ENCODE measurements at regions not wholly inside any gene's neighbourhood (a gene's known extent, or its start where the extent isn't known, plus 50 kb on each side); places are given as distances from the start of the nearest gene placed in this dataset.

GRCh38 chr4:42235304-42236021 lies 83.0 kb upstream of the BEND4 start (continued):
- TF ChIP-seq HSF1 (IDR thresholded peaks at IDR 0.05; ENCODE audit: low read depth, low read length) (no peak), WRNIP1 (IDR thresholded peaks at IDR 0.05; ENCODE audit: borderline replicate concordance, low read depth, low read length) (no peak)

- Histone ChIP-seq H3K9ac (ENCODE audit: control insufficient read depth, insufficient read depth, low read length) (no peak overlapping the region), H3K79me2 (ENCODE audit: control insufficient read depth, insufficient read depth, low read length) (no peaks in the 10 kb centered on the region), H3K27me3 (replicated peaks in 1 of 2; ENCODE audit: control insufficient read depth in 2 of 2, insufficient read depth in 2 of 2, low read length in 1 of 2) (peaks cover 0 to 1% of the 10 kb centered on the region in 2 experiments; a peak in 1 of 4 replicates), H4K20me1 (ENCODE audit: control insufficient read depth, insufficient read depth) (no peaks in the 10 kb centered on the region), H3K4me1 (ENCODE audit: control insufficient read depth, insufficient read depth, low read length) (no peaks in the 10 kb centered on the region), H3K4me2 (ENCODE audit: control insufficient read depth, insufficient read depth) (no peak overlapping the region), H3K4me3 (no peak overlapping the region), H2AFZ (ENCODE audit: control insufficient read depth, low read depth, low read length) (no peak overlapping the region), H3K36me3 (ENCODE audit: control insufficient read depth in 2 of 2, insufficient read depth in 2 of 2, low read length in 1 of 2) (no peaks in the 10 kb centered on the region), H3K9me3 (replicated peaks; ENCODE audit: control insufficient read depth, insufficient read depth, low read length) (no peaks in the 10 kb centered on the region), H3K27ac (ENCODE audit: control insufficient read depth, insufficient read depth) (no peak overlapping the region)
- in situ Hi-C loops (cut with MboI), result no loop called here
- no peak for DNase-seq (ENCODE audit: low read depth, low spot score)
- ChIA-PET SMC1A (ENCODE audit: uncharacterized antibody, unreplicated experiment) (no interaction called here), CTCF (no interaction called here), POLR2A (no interaction called here), RAD21 (ENCODE audit: unreplicated experiment) (no interaction called here)
- no peak for FAIRE-seq
- ATAC-seq, result no peak
- intact Hi-C loops (cut with micrococcal nuclease; ENCODE audit: unreplicated experiment), result no loop called here
- BruUV-seq (replicated peaks), result no TSS peak
- 29% methylated on average over 5 of the region's 5 CpGs for WGBS (ENCODE audit: insufficient coverage, insufficient replicate concordance, low lambda C conversion rate, missing lambda C conversion rate)
- TF ChIP-seq POU2F2 (IDR thresholded peaks at IDR 0.05; ENCODE audit: borderline replicate concordance, low read depth, low read length) (no peak), E2F4 (IDR thresholded peaks at IDR 0.05; ENCODE audit: low read depth, low read length) (no peak), KLF5 (IDR thresholded peaks at IDR 0.05; ENCODE audit: partially characterized antibody) (no peak), CBX3 (IDR thresholded peaks at IDR 0.05; ENCODE audit: borderline replicate concordance, low read depth) (no peak), JUND (IDR thresholded peaks at IDR 0.05; ENCODE audit: low read depth, low read length) (no peak), ZNF592 (IDR thresholded peaks at IDR 0.05) (no peak), ASH2L (IDR thresholded peaks at IDR 0.05; ENCODE audit: borderline replicate concordance, low read depth) (no peak), MYB (IDR thresholded peaks at IDR 0.05; ENCODE audit: borderline replicate concordance, low read depth, low read length) (no peak), ZSCAN29 (IDR thresholded peaks at IDR 0.05) (no peak), ZNF687 (IDR thresholded peaks at IDR 0.05) (no peak)
Observed at GRCh38 chr4:42237010-42237409, 84.6 kb upstream of the BEND4 start.
